ENCODE measurements at regions not wholly inside any gene's neighbourhood (a gene's known extent, or its start where the extent isn't known, plus 50 kb on each side); places are given as distances from the start of the nearest gene placed in this dataset.

GRCh38 chr5:30539004-30539634, 654.4 kb upstream of the CDH6 start:
- peak; percentile 86 for DNase-seq
- no peaks in the 10 kb centered on the region for H3K27me3 ChIP-seq (replicated peaks)
- in situ Hi-C loops (cut with HindIII; ENCODE audit: low pct_ligation_motif_present, low sequenced_read_pairs), result no loop called here
- no peak overlapping the region for H3K4me3 ChIP-seq (ENCODE audit: low read depth, low read length)
- no peak overlapping the region for H3K27ac ChIP-seq
- no peak for TF ChIP-seq CTCF (IDR thresholded peaks at IDR 0.05; ENCODE audit: low read depth, low read length, missing control alignments)
- H3K36me3 ChIP-seq (replicated peaks), result no peaks in the 10 kb centered on the region

GRCh38 chr5:30525353-30525752, 668.1 kb upstream of the CDH6 start:
- Histone ChIP-seq H3K27me3 (replicated peaks) (no peaks in the 10 kb centered on the region), H3K4me3 (ENCODE audit: low read depth, low read length) (no peak overlapping the region), H3K36me3 (replicated peaks) (no peaks in the 10 kb centered on the region), H3K27ac (no peak overlapping the region)
- DNase-seq, result no peak
- in situ Hi-C loops (cut with HindIII; ENCODE audit: low pct_ligation_motif_present, low sequenced_read_pairs), result no loop called here
- no peak for TF ChIP-seq CTCF (IDR thresholded peaks at IDR 0.05; ENCODE audit: low read depth, low read length, missing control alignments)

DNA sequence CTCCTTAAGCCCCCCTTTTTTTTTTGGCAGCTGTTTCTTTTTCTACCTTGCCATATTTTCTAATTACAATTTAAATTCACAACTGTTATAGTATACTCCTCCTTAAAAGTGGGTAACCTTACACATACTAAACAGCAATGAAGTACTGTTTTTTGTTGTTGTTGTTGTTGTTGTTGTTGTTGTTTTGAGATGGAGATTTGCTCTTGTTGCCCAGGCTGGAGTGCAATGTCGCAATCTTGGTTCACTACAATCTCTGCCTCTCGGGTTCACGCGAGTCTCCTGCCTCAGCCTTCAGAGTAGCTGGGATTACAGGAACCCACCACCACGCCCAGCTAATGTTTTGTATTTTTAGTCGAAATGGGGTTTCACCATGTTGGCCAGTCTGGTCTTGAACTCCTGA, 669.1 kb upstream of the CDH6 start:
- in situ Hi-C loops (cut with HindIII; ENCODE audit: low pct_ligation_motif_present, low sequenced_read_pairs), result no loop called here
- no peak for DNase-seq
- TF ChIP-seq CTCF (IDR thresholded peaks at IDR 0.05; ENCODE audit: low read depth, low read length, missing control alignments), result no peak

GRCh38 chr5:30523061-30523460, 670.4 kb upstream of the CDH6 start:
- no peak overlapping the region for H3K27ac ChIP-seq
- in situ Hi-C loops (cut with HindIII; ENCODE audit: low pct_ligation_motif_present, low sequenced_read_pairs), result no loop called here
- no peak overlapping the region for H3K4me3 ChIP-seq (ENCODE audit: low read depth, low read length)
- no peaks in the 10 kb centered on the region for H3K27me3 ChIP-seq (replicated peaks)
- no peak for DNase-seq
- no peak for TF ChIP-seq CTCF (IDR thresholded peaks at IDR 0.05; ENCODE audit: low read depth, low read length, missing control alignments)
- no peaks in the 10 kb centered on the region for H3K36me3 ChIP-seq (replicated peaks)

More for the DNA sequence above, 669.1 kb upstream of the CDH6 start:
- H3K27ac ChIP-seq, result no peak overlapping the region
- H3K4me3 ChIP-seq (ENCODE audit: low read depth, low read length), result no peak overlapping the region
- no peaks in the 10 kb centered on the region for H3K27me3 ChIP-seq (replicated peaks)
- H3K36me3 ChIP-seq (replicated peaks), result no peaks in the 10 kb centered on the region

DNA sequence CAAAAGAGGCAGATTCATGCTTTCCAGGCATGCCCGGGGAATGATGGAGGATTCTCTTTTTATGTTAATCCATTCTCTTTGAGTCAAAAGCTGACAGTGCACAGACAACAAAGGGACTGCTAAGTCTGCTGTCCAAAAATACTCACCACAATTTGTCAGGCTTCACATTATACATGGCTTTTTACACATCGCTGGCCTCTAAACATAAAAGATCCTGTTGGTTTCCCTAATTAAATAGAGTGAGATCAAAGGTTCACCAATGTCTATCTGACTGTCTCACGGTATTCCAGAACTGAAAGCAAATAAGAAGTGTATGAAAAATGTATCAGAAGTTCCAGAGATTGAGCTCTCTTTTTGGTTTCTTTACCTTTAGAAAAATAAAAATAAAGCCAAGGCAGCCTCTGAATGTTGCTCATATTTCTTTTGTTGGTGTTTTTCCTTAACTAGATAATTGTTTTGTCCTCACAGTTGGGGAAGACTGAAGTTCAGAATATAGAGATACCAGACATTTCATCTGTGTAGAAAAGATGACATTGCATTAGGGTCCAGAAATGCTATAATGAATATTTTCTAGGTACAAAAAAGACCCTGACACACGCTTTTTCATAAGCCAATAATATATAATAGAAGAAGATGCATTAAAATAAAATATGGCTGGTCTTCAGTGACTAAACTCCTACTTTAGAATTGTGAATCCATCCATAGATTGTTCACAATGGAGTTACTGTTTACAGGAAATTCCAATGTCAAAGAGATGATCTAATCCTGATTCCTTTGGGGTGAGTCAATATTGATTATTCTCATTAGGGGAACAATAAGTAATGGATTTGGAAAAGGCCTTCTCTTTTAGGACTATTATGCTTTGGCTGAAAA, 688.2 kb upstream of the CDH6 start:
- no peak overlapping the region for H3K4me3 ChIP-seq (ENCODE audit: low read depth, low read length)
- no peak for DNase-seq
- no peaks in the 10 kb centered on the region for H3K27me3 ChIP-seq (replicated peaks)
- peak overlapping the region; percentile 69 for H3K27ac ChIP-seq
- no peaks in the 10 kb centered on the region for H3K36me3 ChIP-seq (replicated peaks)
- in situ Hi-C loops (cut with HindIII; ENCODE audit: low pct_ligation_motif_present, low sequenced_read_pairs), result no loop called here
- no peak for TF ChIP-seq CTCF (IDR thresholded peaks at IDR 0.05; ENCODE audit: low read depth, low read length, missing control alignments)

Data from brain microvascular endothelial cell (primary cell).